Erythroblast (primary cell): ENCODE measurements at regions not wholly inside any gene's neighbourhood (a gene's known extent, or its start where the extent isn't known, plus 50 kb on each side); places are given as distances from the start of the nearest gene placed in this dataset.
A peak's percentile ranks its signal among the peaks of the same experiment; 100 is the strongest.

Experiments
- DNase-seq, 2 experiments: peaks; one replicate each; lab custom pipeline; 2025; lab: John Stamatoyannopoulos, UW
- GATA1 ChIP-seq: IDR thresholded peaks from 2 replicates; pipeline ENCODE4 v1.6.1; 2011; ENCODE audit warnings: low read depth, mild to moderate bottlenecking, control low read depth, low read length, moderate library complexity
- POLR2A ChIP-seq: IDR thresholded peaks from 2 replicates; pipeline ENCODE4 v1.6.1; 2011; ENCODE audit warnings: mild to moderate bottlenecking, low read length

DNA sequence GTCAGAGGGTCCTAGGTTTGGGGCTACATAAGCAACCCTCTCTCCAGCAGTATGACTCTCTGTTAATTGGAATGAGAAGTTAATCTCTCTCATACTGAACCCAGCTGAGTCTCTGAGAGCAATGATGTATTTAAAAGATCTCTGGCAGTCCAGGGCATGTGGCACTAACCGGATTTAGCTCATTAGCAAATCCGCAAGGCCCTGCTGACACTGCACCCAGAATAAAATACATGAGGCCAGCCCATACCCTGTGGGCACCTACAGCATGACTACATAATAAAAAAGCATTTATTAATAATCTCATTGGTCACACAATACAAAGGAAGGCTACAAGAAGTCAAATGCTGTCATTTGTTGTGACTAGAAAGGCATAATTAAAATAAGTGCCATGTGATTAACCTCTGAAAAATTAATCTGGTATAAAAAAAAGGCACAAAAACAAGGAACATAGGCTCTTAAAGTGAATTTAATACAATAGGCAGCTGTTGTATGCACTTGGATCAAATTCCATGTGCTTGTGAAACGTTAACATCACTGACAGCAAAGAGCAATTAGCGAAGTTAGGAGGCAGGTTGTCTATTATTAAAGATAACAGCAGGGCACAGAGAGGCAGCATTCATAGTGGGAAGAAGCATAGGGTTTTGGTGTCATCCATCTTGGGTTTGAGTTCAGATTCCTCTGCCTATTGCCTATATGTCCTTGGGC is 381.2 kb downstream of the WDR72 start:
- no peak for TF ChIP-seq POLR2A
- no peak for TF ChIP-seq GATA1
- no peak for DNase-seq

GRCh38 chr15:53367740-53368139 is 391.7 kb downstream of the WDR72 start:
- no peak for TF ChIP-seq POLR2A
- TF ChIP-seq GATA1, result no peak
- DNase-seq, result no peak

- no peak for DNase-seq
- no peak for TF ChIP-seq GATA1
- TF ChIP-seq POLR2A, result no peak
Measured at GRCh38 chr15:53360881-53361280, 398.6 kb downstream of the WDR72 start.

GRCh38 chr15:53359038-53359437 is 400.4 kb downstream of the WDR72 start:
- no peak for TF ChIP-seq GATA1
- TF ChIP-seq POLR2A, result no peak
- DNase-seq, result no peak

GRCh38 chr15:53354874-53355273 is 404.6 kb downstream of the WDR72 start:
- TF ChIP-seq GATA1, result no peak
- no peak for TF ChIP-seq POLR2A
- DNase-seq, result no peak

DNA sequence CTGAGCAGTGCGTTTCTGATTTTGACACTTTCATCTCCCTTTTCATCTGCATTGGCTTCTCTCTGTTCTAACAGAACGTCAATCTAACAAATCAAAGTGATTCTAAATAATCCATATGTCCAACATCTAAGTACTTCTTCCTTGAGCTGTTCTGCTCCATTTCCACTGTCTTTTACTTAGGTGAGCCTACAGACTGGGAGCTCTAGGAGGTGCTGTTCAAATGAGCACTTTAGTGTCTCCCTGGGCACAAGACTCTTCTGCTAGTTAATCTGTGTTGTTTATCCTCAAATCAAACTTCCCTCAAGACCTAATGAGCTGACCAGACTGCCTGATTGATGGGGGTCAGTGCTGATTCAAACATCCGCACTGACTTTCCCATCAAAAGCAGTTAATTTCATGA is 408.1 kb downstream of the WDR72 start:
- TF ChIP-seq POLR2A (no peak), GATA1 (no peak)
- DNase-seq, result no peak

GRCh38 chr15:53346583-53346982 is 412.9 kb downstream of the WDR72 start:
- DNase-seq, result no peak
- TF ChIP-seq POLR2A (no peak), GATA1 (no peak)

- TF ChIP-seq GATA1, result no peak
- no peak for TF ChIP-seq POLR2A
- no peak for DNase-seq
Measured at GRCh38 chr15:53331328-53332190, 427.9 kb downstream of the WDR72 start.

GRCh38 chr15:53328341-53328740 is 431.1 kb downstream of the WDR72 start:
- DNase-seq, result no peak
- TF ChIP-seq GATA1, result no peak

DNA sequence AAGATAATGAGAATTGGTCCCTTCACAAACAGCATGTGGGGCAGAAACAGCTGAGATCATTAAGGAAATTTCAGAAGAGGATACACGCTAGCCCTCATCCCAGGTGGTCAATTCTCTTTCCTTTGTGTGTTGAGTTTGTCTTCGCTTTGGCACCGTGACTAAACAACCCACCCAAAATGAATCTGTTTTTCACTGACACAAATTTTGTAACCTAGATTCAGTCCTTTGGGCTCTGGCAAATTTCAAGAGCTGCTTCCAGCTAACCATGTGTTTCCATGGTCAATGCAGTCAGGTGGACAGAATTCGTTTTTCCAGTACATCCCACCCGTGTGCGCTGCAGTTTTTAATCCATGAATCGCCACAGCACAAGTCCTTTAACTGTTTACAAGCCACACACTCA is 435.4 kb downstream of the WDR72 start:
- TF ChIP-seq GATA1, result no peak
- no peak for TF ChIP-seq POLR2A
- no peak for DNase-seq

DNA sequence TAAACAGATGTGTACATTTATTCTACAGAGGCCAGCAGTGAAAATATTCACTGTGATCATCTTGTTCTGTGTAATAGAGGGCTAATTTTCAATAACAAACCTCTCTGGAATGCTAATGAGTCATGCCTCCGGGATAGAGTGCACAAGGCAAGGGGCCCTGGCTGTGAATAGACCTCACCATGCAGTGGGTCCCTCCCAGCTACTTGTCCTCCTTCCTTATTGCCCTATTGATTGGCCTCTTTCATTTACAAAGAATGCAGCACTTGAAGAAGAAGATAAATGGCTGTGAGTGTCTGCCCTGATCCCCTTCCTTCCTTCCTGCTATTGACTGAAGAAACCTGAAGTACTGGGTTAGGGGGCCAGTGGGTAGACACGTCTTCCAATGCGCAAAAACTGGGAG is 436.3 kb downstream of the WDR72 start:
- no peak for TF ChIP-seq GATA1
- no peak for TF ChIP-seq POLR2A
- DNase-seq, result no peak

DNA sequence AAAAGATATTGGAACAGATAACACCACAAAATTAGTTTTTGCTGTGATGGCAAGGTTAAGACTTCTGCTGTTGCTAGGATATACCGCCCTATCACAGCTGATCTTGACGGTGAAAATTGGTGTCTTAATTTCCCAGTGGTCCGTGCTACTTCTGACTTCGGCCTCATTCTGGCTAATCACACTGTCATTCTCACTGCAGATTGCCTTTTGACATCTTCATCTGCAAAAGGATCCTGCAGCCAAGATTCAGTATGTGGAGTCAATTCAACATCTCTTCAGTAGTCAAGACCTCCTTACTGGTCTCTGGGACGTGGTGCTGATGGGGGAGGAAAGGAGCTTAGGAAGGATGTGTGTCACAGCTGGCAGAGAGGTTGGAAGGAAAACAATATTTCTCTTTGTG is 438.6 kb downstream of the WDR72 start:
- no peak for TF ChIP-seq GATA1
- TF ChIP-seq POLR2A, result no peak

DNA sequence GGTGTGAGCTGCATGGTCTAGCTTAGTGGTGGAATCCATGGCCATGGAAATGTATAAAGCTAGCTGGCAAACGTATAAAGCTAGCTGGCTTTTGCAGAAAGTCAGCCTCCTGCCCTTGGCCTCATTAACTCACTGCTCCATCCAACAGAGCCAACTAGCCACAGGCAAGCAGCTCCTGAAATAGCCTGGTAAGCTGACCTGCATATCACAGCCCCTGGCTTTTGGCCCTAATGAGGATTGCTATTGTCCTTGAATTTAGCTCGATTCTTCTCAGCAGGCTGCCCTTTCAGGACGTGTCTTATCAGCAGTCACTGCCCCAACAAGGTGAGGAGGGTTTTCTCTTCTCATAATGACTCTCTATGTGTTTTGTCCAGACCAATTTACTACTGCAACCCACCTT is 446.8 kb downstream of the WDR72 start:
- TF ChIP-seq POLR2A (no peak), GATA1 (no peak)
- no peak for DNase-seq

More for the DNA sequence above, 438.6 kb downstream of the WDR72 start:
- no peak for DNase-seq

DNA sequence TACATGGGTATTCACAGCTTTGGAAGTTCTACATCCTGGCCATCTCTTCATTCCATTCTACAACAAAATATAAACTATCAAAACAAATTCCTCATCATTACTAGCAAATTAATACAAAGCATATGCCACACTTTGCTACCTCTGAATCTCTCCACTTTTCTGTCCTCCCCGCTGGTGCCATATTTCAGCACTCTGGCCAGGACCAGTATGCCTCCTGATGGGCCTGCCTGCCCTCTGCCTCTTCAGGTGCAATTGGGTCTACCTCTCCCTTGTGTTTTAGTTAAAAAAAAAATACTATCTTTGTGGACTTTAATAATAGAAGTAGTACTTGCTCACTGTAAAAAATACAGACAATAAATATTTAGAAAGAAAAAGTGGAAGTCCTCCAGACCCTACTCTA is 448.8 kb downstream of the WDR72 start:
- no peak for DNase-seq
- TF ChIP-seq GATA1 (no peak), POLR2A (no peak)

GRCh38 chr15:53307952-53308624 is 451.4 kb downstream of the WDR72 start:
- DNase-seq, result peak in 1 of 2 experiments; percentile 44
- TF ChIP-seq POLR2A (no peak), GATA1 (no peak)

GRCh38 chr15:53305554-53305953 is 453.9 kb downstream of the WDR72 start:
- TF ChIP-seq GATA1 (no peak), POLR2A (no peak)
- no peak for DNase-seq
